M059J (cell line): ENCODE measurements at regions not wholly inside any gene's neighbourhood (a gene's known extent, or its start where the extent isn't known, plus 50 kb on each side); places are given as distances from the start of the nearest gene placed in this dataset.

Source experiments
- DNase-seq: peaks from one replicate; pipeline ENCODE4 v3.0.0-alpha.2; 2012; ENCODE audit warnings: low read depth

DNA sequence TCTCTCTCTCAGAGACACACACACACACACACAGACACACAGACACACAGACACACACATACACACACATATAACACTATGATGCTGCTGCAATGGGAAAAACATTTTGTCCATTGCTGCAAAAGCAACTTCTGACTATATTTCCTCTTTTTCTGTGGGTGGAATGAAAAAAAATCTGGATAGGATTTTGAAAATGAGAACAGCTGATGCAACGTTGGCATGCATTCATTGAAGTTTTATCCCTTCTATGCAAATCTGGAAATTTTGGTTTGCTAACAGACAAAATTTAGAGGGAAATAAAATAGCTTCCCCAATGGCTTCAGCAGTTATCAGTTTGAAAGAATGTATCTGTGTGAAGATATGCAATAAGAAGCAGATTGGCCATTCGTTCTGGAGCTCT lies 763.4 kb upstream of the GRM7 start:
- no peak for DNase-seq

DNA sequence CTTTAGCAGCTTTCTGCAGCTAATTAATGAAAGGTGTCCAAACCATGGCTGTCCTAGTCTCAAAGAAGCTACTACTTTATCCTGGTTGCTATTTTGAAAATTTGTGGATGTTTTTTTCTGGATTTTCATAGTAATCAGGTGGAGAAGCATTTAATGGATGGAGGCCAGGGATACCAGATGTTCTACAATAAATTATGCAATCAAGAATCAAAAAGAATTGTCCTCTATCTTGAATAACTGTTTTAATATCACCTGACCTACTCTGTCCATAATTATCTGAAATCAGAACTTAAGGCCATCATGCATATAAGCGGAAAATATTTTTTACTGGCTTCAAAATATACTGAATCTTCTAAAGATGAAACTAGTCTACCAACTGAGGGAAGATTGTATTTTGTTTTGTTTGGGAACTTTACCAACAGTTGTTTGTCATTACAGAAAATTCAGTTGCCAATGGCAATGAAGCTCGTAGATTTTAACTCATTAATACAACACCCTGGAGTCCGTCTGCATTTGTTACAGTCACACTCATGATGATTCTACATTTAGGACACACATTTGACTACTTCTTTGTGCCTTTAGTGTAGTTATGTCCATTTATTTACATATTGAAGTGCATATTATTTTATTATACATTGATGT lies 762.3 kb upstream of the GRM7 start:
- no peak for DNase-seq

DNA sequence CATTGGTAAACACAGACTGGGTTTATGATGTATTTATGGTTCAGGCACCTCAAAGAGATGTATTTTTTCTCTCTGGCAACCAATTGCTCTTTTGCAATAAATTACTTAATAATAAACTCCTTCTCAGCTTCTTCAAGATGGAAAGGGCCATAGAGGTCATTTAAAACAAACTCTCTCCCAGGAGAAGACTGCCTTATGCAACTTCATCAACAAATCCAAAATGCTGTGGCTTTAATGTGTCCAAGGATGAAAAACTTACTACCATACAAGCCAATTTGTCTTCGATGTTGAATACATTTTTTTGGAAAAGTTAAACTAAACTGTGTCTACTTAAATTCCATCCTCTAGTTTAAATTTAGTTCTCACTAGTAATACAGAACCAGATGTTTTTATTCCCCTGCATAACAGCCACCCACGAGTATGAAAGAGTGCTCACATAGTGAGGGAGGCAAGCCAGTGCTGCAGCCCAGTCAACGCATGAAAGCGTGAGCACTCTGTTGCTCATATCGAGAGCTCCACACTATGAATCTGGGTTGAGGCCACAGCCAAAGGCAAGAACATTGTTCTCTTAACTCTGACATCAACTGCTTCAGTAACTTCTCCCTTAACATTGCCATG lies 761.3 kb upstream of the GRM7 start:
- DNase-seq = no peak

DNA sequence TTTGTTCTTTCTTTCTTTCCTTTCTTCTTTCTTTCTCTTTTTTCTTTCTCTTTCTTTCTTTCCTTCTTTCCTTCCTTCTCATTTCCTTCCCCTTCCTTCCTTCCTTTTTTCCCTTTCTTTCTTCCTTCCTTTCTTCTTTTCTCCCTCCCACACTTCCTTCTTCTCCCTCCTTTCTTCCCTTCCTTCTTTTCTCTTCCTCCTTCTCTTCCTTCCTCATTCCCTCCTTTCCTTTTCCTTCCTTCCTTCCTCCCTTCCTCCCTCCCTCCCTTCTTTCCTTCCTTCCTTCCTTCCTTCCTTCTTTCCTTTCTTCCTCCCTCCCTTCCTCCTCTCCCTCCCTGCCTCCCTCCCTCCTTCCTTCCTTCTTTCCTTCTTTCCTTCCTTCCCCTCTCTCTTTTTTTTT lies 755.7 kb upstream of the GRM7 start:
- DNase-seq = no peak

DNA sequence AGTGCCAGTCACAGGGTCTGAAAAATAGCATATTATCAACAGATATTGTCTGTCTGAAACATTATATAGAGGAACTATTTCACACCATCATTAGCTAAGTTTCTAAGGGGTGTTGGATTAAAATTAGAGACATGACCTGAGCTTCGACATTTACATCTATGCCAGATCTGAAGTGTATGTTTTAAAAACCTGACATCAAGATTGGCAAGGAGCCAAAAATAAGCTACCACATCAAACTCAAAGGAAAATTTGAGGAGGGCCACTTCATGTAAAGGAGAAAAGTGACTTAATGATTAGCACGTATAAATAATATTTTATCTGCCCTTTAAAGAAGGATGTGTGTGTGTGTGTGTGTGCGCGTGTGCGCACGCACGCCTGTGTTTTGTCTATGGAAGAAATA lies 752.0 kb upstream of the GRM7 start:
- DNase-seq = no peak

DNA sequence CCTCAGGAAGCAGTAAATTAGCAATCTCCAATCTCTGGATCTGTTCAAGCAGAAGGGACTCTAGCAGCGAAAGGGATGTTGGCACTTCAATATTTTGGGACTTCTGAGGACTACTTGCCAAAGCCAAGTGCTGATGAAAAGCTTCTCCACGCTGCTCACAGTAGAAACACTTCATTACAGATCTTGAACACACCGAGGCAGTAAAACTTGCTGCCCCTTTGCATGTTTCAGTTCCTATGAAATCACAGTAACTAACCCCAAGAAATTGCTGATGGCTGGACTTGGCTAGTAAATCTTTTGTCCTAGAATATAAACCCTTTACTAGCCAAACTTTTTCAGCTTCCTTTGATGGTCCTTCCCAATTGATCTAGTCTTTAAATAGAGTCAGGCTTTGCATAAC lies 750.5 kb upstream of the GRM7 start:
- DNase-seq = no peak

DNA sequence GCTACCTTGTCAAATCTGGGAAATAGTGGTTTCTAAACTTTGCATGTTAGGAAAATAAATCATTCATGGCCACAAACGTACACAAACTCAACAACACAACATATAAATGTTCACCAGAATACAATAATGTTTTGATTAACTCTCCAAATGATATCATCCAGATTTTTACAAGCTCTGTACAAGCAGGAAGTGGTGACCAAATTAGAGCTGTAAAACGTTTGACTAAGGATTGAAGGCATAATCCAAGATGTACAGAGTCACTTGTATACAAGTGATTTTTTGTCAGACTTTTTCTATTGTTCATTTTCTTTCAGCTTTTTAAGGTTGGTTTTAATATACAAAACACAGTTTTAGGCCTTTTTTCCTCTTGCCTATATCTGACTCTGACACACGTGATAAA lies 748.4 kb upstream of the GRM7 start:
- DNase-seq = no peak

DNA sequence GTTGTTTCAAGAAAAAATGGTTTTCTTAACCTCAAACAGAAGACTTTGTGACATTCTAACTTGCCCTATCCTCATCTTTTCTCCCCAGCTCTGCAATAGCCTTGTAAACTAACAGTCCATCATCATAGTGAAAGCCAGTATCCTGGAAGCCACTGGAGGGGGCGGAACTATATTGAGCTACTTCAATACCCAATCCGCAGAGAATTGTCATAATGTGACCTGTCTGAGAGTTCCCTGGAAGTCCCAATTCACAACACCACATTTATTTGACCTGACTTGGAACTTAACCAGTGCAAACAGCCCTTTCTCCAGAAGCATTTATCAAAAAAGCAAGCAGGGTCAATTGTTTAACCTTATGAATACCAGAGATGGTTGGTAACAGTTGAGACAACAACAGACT lies 747.6 kb upstream of the GRM7 start:
- DNase-seq = no peak

DNA sequence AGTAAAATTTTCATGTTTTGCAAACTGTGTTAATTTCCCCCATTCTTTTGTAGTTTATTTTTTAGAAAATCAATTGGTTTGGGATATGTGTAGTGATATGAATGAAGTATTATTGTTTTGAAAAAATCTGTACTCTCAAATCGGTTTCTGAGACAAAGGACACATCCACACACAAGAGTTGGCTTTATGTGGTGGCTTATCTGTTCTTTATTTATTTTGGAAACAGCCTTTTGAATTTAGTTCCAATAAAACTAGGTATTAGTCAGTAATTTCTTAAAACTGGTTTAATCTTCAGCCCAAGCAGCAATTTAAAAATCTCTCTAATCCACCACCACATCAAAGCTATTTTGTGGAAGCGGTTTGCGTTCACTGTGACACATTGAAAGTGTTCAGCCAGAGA lies 741.5 kb upstream of the GRM7 start:
- no peak for DNase-seq

DNA sequence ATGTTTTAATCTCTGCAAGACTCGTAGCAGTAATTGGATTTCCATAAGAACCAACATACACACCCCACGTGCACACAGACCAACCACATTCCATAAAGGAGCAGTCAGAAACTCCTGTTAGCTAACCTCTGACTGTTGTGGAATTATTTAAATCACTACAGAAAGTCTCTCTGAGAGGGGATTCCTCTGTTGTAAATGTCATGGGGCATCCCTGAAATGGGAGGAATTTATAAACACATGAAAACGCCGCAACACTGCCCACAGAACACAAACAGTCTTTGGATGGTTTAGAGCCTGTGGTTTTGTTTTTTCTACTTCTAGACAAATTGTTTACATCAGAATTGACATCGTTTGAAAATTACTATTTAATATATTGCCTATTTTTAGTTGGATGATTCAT lies 740.1 kb upstream of the GRM7 start:
- DNase-seq = no peak

DNA sequence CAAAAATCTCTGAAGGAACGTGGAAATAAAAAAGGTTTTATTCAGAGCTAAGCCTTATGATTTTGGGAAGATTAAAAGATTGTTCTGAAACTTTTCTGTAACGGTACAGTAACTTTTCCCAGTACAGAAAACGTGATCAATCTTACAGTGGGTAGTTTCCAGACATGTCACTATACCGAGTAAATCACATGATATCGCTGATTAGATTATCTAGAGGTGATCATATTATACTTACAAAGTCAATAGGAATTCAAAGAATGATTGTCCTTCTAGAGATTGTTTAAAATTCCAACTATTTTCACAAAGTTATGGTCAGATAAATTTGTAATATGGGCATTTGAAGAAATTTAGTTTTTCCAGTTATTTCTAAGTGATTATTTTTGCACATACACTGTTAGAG lies 736.0 kb upstream of the GRM7 start:
- DNase-seq = no peak

DNA sequence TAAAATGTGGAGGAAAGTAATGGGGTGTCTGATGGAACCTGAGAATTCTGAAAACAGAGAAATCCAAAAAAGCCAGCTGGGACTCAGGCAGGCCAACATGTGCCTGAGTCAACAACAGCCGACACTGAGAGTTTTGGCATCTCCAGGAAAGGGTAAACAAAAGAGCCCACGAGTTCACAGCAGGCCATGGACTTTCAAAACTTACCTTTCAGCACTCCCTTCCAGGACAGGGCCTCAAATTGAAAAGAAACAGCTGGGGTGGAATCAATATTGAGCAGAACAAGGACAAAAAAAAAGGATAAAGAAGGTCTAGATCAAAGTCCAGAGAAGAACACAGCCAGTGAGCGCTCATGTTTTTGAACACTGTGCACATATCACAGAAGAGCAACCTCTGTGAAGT lies 735.4 kb upstream of the GRM7 start:
- no peak for DNase-seq

DNA sequence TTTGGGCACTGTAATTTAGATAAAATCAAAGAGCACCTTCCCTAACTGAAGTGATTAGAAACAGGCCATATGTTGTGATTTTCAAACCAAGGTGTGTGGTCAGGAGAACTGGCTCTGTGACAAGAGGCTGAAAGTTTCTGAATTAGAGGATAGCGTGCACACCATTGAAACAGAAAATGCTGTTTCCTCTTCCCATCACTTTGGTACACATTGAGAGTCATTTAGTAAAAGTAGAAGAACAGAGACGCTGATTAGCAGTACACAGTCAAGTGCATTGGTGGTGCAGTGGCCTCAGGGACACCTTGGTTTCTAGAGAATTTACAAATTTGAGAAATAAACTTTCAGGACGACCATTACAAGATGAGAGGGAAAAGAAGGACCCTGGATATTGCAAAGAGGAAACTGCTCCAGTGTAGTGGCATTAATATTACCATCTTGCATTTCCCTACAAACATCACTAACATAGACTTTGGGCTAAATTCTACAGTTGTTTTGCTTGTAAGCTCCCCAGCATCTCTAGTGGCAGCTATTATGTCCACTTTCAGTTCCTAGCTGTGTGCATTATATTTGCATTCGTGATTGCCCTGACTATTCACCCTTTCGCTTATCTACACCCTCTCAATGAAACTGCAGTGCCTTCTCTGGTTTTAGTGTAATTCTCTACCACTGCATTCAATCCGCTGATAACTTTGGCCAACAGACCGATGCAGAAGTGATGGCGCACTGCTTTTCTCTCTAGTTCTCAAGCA lies 728.1 kb upstream of the GRM7 start:
- no peak for DNase-seq

DNA sequence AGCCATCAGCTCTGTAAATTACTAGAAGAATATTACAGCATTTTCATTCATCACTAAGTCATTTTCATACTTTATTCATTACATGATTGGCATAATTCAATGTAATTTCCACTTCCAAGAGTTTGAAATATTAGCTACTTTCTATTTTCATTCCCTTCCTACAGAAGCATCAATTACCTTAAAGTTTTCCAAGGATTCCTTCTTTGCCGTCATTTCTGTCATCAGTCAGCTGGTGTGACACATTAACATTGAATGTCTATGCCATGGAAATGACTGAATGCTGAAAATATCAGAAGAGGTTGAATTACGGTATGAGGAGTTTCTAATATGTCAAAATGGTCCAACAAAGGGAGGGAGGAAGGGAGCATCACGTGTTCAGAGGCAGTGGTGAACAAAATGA lies 718.2 kb upstream of the GRM7 start:
- no peak for DNase-seq

DNA sequence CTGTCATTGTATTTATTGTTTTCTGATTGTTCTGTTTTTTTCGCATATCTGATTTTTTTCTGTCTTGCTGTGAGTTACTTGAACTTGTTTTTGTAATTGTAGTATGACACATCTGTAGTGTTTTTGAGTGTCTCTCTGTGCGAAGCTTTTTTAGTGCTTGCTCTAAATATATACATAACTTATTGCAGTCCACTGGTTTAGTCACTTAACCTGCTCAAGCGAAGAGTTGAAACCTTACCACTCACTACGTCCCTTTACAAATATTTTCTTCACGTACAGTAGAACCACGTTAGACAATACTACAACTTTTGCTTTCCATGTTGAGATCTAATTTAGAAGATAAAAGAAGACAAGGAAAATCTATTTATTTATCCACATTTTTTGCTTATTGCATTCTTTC lies 713.0 kb upstream of the GRM7 start:
- no peak for DNase-seq

DNA sequence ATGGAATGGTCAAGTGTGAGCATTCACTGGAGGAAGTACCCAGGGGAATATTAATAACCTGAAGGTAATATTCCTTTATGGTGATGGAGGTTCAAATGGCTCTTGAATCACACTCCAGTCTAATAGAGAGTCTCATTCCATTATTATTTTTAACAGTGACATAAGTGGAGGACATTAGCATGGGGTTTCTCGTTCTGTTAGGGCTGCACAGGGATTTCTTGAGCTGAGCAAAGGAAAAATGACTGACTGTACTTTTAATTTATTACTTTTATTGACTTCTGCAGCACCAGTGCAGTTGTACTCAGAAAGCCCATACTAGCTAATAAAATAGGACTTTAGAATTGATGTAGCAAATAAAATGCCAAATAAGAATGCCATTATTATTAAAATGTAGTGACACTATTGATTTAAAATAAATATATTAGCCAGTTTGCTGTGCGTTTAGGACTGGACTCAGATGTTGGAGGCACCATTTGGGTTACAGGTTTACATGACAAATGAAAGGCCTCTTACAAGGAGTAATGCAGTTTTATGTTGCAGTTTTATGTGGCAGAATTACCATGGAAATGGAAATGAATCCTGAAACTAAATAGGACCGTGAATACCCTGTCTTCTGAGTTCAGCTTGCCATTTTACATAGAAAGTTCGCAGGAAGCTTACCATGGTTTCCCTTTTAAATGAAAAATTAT lies 705.1 kb upstream of the GRM7 start:
- DNase-seq = no peak

DNA sequence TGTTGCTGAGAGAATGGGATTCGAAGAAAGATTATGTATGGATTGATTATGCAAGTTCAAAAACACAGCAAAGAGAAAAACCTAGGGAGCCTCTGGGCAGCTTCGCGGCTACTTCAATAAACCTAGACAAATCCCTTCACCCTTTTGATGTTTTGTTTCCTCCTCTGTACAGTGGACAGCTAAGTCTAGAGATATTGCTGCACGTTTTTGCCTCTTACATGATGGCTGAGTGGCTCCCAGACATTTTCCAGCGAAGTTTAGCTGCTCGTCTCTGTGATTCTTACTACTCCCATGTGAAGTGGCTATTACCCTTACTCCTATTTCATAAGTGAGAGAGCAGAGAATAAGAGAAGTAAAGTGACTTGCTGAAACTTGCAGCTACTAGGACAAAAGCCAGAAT lies 695.0 kb upstream of the GRM7 start:
- no peak for DNase-seq

DNA sequence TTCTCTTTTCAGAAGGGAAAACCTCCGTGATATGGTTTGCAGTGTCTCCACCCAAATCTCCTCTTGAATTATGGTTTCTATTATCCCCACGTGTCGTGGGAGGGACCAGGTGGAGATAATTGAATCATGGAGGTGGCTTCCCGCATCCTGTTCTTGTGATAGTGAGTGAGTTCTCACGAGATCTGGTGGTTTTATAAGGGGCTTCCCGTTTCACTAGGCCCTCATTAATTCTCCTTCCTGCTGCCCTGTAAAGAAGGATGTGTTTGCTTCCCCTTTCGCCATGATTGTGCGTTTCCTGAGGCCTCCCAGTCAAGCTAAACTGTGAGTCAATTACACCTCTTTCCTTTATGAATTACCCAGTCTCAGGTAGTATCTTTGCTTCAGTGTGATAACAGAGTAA lies 692.7 kb upstream of the GRM7 start:
- DNase-seq = no peak

DNA sequence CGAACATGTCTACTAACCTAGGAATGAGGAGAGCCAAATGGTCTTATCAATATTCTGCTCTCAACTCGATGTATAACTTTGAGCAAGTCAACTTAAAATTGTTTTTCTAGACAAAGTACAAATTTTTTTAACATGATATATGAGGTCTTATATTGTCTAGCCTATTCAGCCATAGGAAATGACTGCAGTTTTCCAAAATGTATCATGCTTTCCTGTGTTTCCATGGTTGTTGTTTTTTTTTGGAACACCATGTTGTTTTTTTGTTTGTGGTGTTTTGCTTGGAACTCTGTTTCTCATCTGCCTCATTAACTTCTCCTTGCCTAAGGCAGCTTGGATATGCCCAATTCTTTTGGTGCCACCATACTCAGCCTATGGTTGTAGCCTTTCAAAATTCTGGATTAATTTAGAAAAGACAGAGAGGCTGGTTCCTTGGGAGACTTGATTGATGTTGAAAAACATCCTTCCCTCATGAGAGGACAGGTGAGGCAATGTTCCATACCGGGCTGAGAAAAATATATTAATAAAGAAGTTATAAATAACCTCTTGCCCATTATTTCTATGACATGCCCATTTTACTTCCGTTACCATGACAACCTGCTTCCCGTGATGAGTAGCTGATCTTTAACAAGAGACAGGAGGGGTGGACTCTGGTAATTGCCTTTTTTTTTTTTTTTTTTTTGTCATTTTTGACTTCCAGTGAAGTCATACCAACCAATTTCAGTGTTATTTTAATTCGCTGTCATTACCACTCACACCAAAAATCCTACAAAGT lies 687.9 kb upstream of the GRM7 start:
- no peak for DNase-seq

DNA sequence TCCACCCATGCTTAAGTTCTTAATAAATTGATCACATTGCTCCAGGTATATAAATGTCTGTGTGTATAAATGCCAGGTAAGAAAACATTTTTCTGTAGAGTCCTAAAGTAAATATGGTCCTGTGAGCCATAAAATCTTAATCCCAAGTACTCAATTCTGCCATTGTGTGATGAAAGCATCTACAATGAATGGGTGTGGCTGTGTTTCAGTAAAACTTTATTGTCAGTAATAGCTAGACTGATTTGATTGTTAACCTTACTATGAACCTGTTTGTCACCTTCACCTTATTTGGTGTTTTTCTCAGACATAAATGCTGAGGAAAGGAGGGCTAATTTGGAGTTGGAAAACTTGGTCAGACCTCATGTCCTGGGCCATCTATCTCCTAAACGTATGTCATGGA lies 683.5 kb upstream of the GRM7 start:
- DNase-seq = no peak

DNA sequence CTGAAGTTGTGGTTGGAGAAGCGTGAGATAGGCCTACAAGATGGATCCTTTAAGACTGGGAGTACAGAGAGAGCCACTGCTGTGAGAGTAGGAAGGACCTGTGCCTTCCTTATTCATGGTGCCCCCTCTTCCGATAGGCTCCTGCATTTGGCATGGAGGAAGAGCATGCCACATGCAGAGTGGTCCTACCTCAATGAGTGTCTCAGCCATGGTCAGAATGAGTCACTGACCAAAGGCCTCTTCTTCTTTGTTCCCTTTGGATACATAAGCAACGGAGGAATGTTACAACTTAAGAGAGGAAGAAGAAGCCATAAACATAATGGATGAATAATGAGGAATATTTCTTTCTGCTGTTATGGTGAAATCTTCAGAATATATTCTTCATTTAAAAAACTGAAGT lies 681.2 kb upstream of the GRM7 start:
- no peak for DNase-seq

DNA sequence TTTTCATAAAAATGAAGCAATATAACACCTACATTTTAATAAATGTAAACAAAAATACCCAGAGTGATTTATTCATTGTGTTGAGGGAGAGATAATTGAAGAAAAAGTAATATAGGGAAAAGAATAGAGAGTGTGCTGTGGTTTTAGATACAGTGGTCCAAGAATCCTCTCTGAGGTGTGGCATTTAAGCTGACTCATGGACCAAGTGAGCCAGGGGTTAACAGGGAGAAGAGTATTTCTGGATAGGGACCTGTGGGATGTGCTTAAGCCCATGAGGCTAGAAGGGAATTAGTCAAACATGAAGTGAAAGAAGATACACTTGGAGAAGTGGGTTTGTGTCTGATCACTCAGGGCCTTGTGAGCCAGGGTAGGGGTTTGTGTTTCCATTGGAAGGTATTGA lies 680.7 kb upstream of the GRM7 start:
- DNase-seq = no peak
